ENCODE measurements at regions not wholly inside any gene's neighbourhood (a gene's known extent, or its start where the extent isn't known, plus 50 kb on each side); places are given as distances from the start of the nearest gene placed in this dataset.

DNA sequence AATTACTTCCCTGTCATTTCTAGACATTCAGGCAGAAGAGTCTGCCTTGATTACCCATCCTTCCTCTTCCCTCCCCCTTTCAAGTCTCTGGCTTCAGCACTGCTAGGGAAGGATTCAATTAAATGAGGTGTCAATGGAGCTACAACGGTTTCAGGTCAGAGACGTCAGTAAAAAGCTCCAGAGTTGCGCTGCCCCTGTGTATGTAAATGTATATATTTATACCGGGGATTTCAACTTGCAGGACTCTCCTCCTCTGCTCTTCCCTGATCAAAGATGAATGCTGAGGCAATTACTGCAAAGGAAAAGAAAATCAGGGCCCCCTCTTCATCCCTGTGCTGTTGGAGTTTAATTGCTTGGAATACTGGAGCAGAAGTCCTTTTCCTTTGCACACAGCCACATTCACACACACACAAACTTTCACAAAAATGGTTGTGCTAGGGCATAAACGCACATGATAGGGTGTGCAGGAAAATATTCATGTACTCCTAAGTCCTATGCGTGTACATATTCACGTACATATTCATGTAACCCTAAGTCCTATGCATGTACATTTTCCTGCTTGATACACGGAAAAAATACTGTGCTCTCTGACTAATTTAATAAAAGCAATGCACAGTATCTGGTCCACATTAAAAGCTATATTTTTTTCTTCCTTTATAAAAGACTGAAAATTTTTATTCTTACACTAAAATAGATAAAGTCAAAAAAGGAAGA, 129.7 kb upstream of the PMFBP1 start:
- TF ChIP-seq, protein P1, sequence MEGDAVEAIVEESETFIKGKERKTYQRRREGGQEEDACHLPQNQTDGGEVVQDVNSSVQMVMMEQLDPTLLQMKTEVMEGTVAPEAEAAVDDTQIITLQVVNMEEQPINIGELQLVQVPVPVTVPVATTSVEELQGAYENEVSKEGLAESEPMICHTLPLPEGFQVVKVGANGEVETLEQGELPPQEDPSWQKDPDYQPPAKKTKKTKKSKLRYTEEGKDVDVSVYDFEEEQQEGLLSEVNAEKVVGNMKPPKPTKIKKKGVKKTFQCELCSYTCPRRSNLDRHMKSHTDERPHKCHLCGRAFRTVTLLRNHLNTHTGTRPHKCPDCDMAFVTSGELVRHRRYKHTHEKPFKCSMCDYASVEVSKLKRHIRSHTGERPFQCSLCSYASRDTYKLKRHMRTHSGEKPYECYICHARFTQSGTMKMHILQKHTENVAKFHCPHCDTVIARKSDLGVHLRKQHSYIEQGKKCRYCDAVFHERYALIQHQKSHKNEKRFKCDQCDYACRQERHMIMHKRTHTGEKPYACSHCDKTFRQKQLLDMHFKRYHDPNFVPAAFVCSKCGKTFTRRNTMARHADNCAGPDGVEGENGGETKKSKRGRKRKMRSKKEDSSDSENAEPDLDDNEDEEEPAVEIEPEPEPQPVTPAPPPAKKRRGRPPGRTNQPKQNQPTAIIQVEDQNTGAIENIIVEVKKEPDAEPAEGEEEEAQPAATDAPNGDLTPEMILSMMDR (conservative IDR thresholded peaks at IDR 0.05; ENCODE audit: low read depth, low read length): no peak
- no peak overlapping the region for H3K27ac ChIP-seq

DNA sequence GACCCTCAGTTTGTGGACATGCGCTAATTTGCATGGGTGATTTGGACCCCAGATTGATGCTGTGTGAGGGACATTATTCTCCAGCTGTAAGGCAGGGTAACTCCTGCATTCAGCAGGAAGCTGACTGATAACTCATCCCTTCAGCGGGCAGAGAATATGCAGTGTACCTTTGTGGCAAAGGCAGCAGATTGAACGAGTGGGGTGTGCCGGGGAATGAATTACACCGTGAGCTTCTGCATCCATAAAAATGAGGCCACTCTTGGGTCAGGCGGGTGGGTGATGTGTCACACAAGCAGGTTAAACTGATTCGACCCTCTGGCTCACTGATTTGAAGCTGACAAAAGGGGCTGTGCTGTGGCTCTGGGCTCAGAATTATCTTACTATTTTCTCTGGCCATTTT, 128.9 kb upstream of the PMFBP1 start:
- Histone ChIP-seq H3K4me1 (ENCODE audit: low read depth, poor library complexity, severe bottlenecking) (no peaks in the 10 kb centered on the region), H3K27ac (no peak overlapping the region), H3K36me3 (ENCODE audit: insufficient read depth) (no peaks in the 10 kb centered on the region), H4K20me1 (ENCODE audit: insufficient read depth) (no peaks in the 10 kb centered on the region), H3K27me3 (ENCODE audit: insufficient read depth, low read depth) (no peaks in the 10 kb centered on the region), H2AFZ (ENCODE audit: low read depth) (no peak overlapping the region), H3K79me2 (ENCODE audit: insufficient read depth, low read depth) (no peaks in the 10 kb centered on the region), H3K9ac (no peak overlapping the region), H3K4me2 (no peak overlapping the region), H3K4me3 (IDR thresholded peaks at IDR 0.05; ENCODE audit: insufficient read depth, low read depth, low read length) (no peak overlapping the region)
- TF ChIP-seq, protein P1 (conservative IDR thresholded peaks at IDR 0.05; ENCODE audit: low read depth, low read length): no peak

More for the DNA sequence above, 129.7 kb upstream of the PMFBP1 start:
- no peaks in the 10 kb centered on the region for H3K36me3 ChIP-seq (ENCODE audit: insufficient read depth)
- H3K4me2 ChIP-seq: no peak overlapping the region
- H3K4me3 ChIP-seq (IDR thresholded peaks at IDR 0.05; ENCODE audit: insufficient read depth, low read depth, low read length): no peak overlapping the region
- no peaks in the 10 kb centered on the region for H3K79me2 ChIP-seq (ENCODE audit: insufficient read depth, low read depth)
- H4K20me1 ChIP-seq (ENCODE audit: insufficient read depth): no peaks in the 10 kb centered on the region
- no peaks in the 10 kb centered on the region for H3K4me1 ChIP-seq (ENCODE audit: low read depth, poor library complexity, severe bottlenecking)
- no peak overlapping the region for H3K9ac ChIP-seq
- H2AFZ ChIP-seq (ENCODE audit: low read depth): no peak overlapping the region
- no peaks in the 10 kb centered on the region for H3K27me3 ChIP-seq (ENCODE audit: insufficient read depth, low read depth)

DNA sequence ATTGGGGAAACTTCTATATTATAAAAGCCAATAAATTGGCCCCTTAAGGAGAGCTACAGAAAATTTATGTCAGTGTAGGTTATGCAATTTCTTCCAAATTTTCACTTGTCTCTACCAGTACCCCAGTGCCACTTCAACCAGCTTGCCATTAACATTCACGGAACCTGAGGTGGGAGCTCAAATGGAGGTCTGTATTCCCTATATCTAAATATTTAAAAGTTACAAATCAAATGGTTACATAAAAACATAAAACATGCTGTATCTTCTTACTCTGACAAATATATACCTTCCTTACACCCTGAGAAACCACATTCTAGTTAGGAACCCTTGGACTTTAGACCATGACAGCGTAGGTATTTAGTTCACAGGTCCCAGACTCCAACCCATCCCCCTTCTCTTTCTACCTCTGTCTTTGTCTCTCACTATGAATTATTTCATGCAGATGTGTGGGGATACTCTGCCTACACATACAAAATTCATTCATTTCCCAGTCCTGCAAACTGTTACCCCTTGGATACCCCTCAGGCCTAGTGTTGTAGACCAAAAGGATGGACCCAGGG, 127.8 kb upstream of the PMFBP1 start:
- Histone ChIP-seq H3K9ac (no peak overlapping the region), H3K4me2 (no peak overlapping the region), H4K20me1 (ENCODE audit: insufficient read depth) (no peaks in the 10 kb centered on the region), H3K4me3 (IDR thresholded peaks at IDR 0.05; ENCODE audit: insufficient read depth, low read depth, low read length) (no peak overlapping the region), H3K79me2 (ENCODE audit: insufficient read depth, low read depth) (no peaks in the 10 kb centered on the region), H2AFZ (ENCODE audit: low read depth) (no peak overlapping the region), H3K4me1 (ENCODE audit: low read depth, poor library complexity, severe bottlenecking) (no peaks in the 10 kb centered on the region), H3K27ac (no peak overlapping the region), H3K27me3 (ENCODE audit: insufficient read depth, low read depth) (no peaks in the 10 kb centered on the region), H3K36me3 (ENCODE audit: insufficient read depth) (no peaks in the 10 kb centered on the region)
- TF ChIP-seq, protein P1 (conservative IDR thresholded peaks at IDR 0.05; ENCODE audit: low read depth, low read length): no peak

DNA sequence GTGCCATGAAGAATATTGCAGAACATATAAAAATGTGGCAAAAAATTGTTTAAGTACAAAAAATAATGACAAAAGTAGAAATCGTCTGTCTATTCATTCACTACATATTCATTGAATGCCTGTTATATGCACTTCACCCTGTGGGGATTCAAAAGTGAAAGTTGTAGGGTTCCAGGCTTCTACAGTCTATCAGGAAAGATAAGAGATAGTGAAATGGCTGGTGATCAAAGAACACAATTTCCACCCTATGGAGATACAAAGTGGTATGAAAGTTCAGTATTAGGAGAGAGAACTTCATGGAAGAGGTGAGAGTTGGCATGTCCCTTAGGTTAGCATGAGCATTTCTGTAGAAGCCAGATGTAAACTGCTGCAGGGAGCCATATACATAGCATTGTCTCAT, 127.0 kb upstream of the PMFBP1 start:
- Histone ChIP-seq H3K4me3 (IDR thresholded peaks at IDR 0.05; ENCODE audit: insufficient read depth, low read depth, low read length) (no peak overlapping the region), H3K9ac (no peak overlapping the region), H3K27me3 (ENCODE audit: insufficient read depth, low read depth) (no peaks in the 10 kb centered on the region), H4K20me1 (ENCODE audit: insufficient read depth) (no peaks in the 10 kb centered on the region), H2AFZ (ENCODE audit: low read depth) (no peak overlapping the region), H3K36me3 (ENCODE audit: insufficient read depth) (no peaks in the 10 kb centered on the region), H3K27ac (no peak overlapping the region), H3K4me2 (no peak overlapping the region), H3K79me2 (ENCODE audit: insufficient read depth, low read depth) (no peaks in the 10 kb centered on the region), H3K4me1 (ENCODE audit: low read depth, poor library complexity, severe bottlenecking) (no peaks in the 10 kb centered on the region)
- TF ChIP-seq, protein P1 (conservative IDR thresholded peaks at IDR 0.05; ENCODE audit: low read depth, low read length): no peak
